GM19455 (cell line): ENCODE measurements at regions not wholly inside any gene's neighbourhood (a gene's known extent, or its start where the extent isn't known, plus 50 kb on each side); places are given as distances from the start of the nearest gene placed in this dataset.
A peak's percentile ranks its signal among the peaks of the same experiment; 100 is the strongest.

Experiments used
- ATAC-seq: cut with Tn5 transposase; IDR thresholded peaks from one replicate; pipeline ENCODE4 v1.9.1; 2021; ENCODE audit not compliant: unreplicated experiment

- no peak for ATAC-seq
These were observed 51.4 kb downstream of the MRPL36 start for GRCh38 chr5:1748271-1748670.

- no peak for ATAC-seq
These were observed 51.9 kb downstream of the MRPL36 start for GRCh38 chr5:1747803-1748085.

- no peak for ATAC-seq
These were observed 52.4 kb downstream of the MRPL36 start for GRCh38 chr5:1747079-1747802.

GRCh38 chr5:1746371-1747078 is 53.1 kb downstream of the MRPL36 start:
- ATAC-seq = no peak

GRCh38 chr5:1745796-1746370 is 53.8 kb downstream of the MRPL36 start:
- no peak for ATAC-seq

GRCh38 chr5:1745123-1745795 is 54.4 kb downstream of the MRPL36 start:
- no peak for ATAC-seq

GRCh38 chr5:1744393-1745122 is 55.1 kb downstream of the MRPL36 start:
- no peak for ATAC-seq

- no peak for ATAC-seq
These were observed 55.9 kb downstream of the MRPL36 start for GRCh38 chr5:1743769-1744085.

GRCh38 chr5:1743061-1743768 is 56.4 kb downstream of the MRPL36 start:
- no peak for ATAC-seq

GRCh38 chr5:1737790-1738405 is 61.7 kb downstream of the MRPL36 start:
- ATAC-seq = peak; percentile 66

- ATAC-seq = no peak
These were observed 62.5 kb downstream of the MRPL36 start for GRCh38 chr5:1736889-1737711.

GRCh38 chr5:1736065-1736464 is 63.6 kb downstream of the MRPL36 start:
- ATAC-seq = no peak

- no peak for ATAC-seq
These were observed 64.2 kb downstream of the MRPL36 start for GRCh38 chr5:1735320-1735970.

- ATAC-seq = no peak
These were observed 64.7 kb downstream of the MRPL36 start for GRCh38 chr5:1734908-1735289.

GRCh38 chr5:1734271-1734907 is 65.2 kb downstream of the MRPL36 start:
- no peak for ATAC-seq

- no peak for ATAC-seq
These were observed 66.3 kb downstream of the MRPL36 start for GRCh38 chr5:1733369-1733768.

GRCh38 chr5:1732945-1733344 is 66.7 kb downstream of the MRPL36 start:
- no peak for ATAC-seq

GRCh38 chr5:1732238-1732941 is 67.2 kb downstream of the MRPL36 start:
- no peak for ATAC-seq
